Smooth muscle cell (in vitro differentiated cells): ENCODE measurements at regions not wholly inside any gene's neighbourhood (a gene's known extent, or its start where the extent isn't known, plus 50 kb on each side); places are given as distances from the start of the nearest gene placed in this dataset.

Source experiments
- DNase-seq: peaks from one replicate; lab custom pipeline; 2025; ENCODE audit not compliant: unreplicated experiment; lab: John Stamatoyannopoulos, UW
- H2AFZ ChIP-seq: fragments of 200-600 bp; sonication (generic); 2 replicates; pipeline ENCODE4 v1.6.0; 2016; ENCODE audit warnings: antibody characterized with exemption, low read depth, mild to moderate bottlenecking
- H3F3A ChIP-seq: fragments of 200-600 bp; sonication (generic); 2 replicates; pipeline ENCODE4 v1.6.0; 2017; ENCODE audit warnings: antibody characterized with exemption, low read depth
- H3K27ac ChIP-seq: fragments of 200-600 bp; sonication (generic); 2 replicates; pipeline ENCODE4 v1.5.1; 2016; ENCODE audit warnings: low read depth, mild to moderate bottlenecking
- H3K27me3 ChIP-seq: fragments of 200-600 bp; sonication (generic); 2 replicates; pipeline ENCODE4 v1.6.1; 2016; ENCODE audit warnings: low read depth, mild to moderate bottlenecking
- H3K36me3 ChIP-seq: fragments of 200-600 bp; sonication (generic); 2 replicates; pipeline ENCODE4 v1.5.1; 2016; ENCODE audit warnings: low read depth
- H3K4me1 ChIP-seq: fragments of 200-600 bp; sonication (generic); 2 replicates; pipeline ENCODE4 v1.5.1; 2016; ENCODE audit warnings: low read depth
- H3K4me2 ChIP-seq: fragments of 200-600 bp; sonication (generic); 2 replicates; pipeline ENCODE4 v1.6.0; 2016; ENCODE audit warnings: mild to moderate bottlenecking
- H3K4me3 ChIP-seq: fragments of 200-600 bp; sonication (generic); 2 replicates; pipeline ENCODE4 v1.5.1; 2016; ENCODE audit warnings: mild to moderate bottlenecking
- H3K79me2 ChIP-seq: fragments of 200-600 bp; sonication (generic); 2 replicates; pipeline ENCODE4 v1.6.0; 2016; ENCODE audit warnings: low read depth, mild to moderate bottlenecking
- H3K9ac ChIP-seq: fragments of 200-600 bp; sonication (generic); 2 replicates; pipeline ENCODE4 v1.6.0; 2016; ENCODE audit warnings: low read depth
- H3K9me3 ChIP-seq: fragments of 200-600 bp; sonication (generic); replicated peaks from 2 replicates; pipeline ENCODE4 v1.5.1; 2016; ENCODE audit warnings: low read depth
- H4K20me1 ChIP-seq: fragments of 200-600 bp; sonication (generic); 2 replicates; pipeline ENCODE4 v1.6.0; 2016; ENCODE audit warnings: low read depth
- CTCF ChIP-seq: fragments of 200-600 bp; sonication (generic); IDR thresholded peaks from 2 replicates; pipeline ENCODE4 v1.5.1; 2017; ENCODE audit warnings: borderline replicate concordance, mild to moderate bottlenecking, antibody characterized with exemption; ENCODE audit not compliant: insufficient read depth, poor library complexity, severe bottlenecking
- WGBS: methylation state at CpG from one replicate; pipeline ENCODE4 v1.1.7; 2016; ENCODE audit warnings: low lambda C conversion rate; 5-methylcytosine and 5-hydroxymethylcytosine counted together

- no peaks in the 10 kb centered on the region for H4K20me1 ChIP-seq
- H3K9me3 ChIP-seq: no peaks in the 10 kb centered on the region
- no peak overlapping the region for H3K9ac ChIP-seq
- H2AFZ ChIP-seq: no peak overlapping the region
- H3K79me2 ChIP-seq: no peaks in the 10 kb centered on the region
- H3K27ac ChIP-seq: no peak overlapping the region
- H3F3A ChIP-seq: no peaks in the 10 kb centered on the region
- no peaks in the 10 kb centered on the region for H3K4me1 ChIP-seq
- no peak for DNase-seq
- no peak for TF ChIP-seq CTCF
- WGBS: 88% methylated on average over 1 of the region's 1 CpG
- no peak overlapping the region for H3K4me3 ChIP-seq
- H3K27me3 ChIP-seq: no peaks in the 10 kb centered on the region
- no peak overlapping the region for H3K4me2 ChIP-seq
- no peaks in the 10 kb centered on the region for H3K36me3 ChIP-seq
Observed at GRCh38 chr2:200186002-200186401, 120.5 kb upstream of the SPATS2L start.

DNA sequence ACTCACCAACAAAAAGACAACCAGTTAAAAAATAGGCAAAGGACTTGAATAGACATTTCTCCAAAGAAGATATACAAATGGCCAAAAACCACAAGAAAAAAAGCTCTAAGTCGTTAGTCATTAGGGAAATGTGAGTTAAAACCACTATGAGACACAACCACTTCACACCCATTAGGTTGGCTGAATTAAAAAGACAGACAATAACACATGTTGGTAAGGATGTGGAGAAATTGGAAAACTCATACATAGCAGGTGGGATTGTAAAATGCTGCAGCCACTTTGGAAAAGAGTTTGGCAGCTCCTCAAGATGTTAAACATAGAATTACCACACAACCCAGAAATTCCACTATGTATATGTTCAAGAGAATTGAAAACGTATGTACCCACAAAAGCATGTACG, 117.6 kb upstream of the SPATS2L start:
- WGBS: 77% methylated on average over 3 of the region's 3 CpGs
- no peaks in the 10 kb centered on the region for H3K4me1 ChIP-seq

GRCh38 chr2:200189964-200190363, 116.5 kb upstream of the SPATS2L start:
- Histone ChIP-seq H3K79me2 (no peaks in the 10 kb centered on the region), H3K27ac (no peak overlapping the region), H3K9me3 (no peaks in the 10 kb centered on the region), H3K4me3 (no peak overlapping the region), H3F3A (no peaks in the 10 kb centered on the region), H3K4me1 (no peaks in the 10 kb centered on the region), H3K4me2 (peak overlapping the region; percentile 22), H2AFZ (no peak overlapping the region), H3K27me3 (no peaks in the 10 kb centered on the region), H4K20me1 (no peaks in the 10 kb centered on the region), H3K9ac (no peak overlapping the region), H3K36me3 (no peaks in the 10 kb centered on the region)
- no peak for TF ChIP-seq CTCF
- WGBS: 15% methylated on average over 2 of the region's 2 CpGs
- DNase-seq: no peak

More for the DNA sequence above, 117.6 kb upstream of the SPATS2L start:
- H3K4me2 ChIP-seq: no peak overlapping the region
- H3F3A ChIP-seq: no peaks in the 10 kb centered on the region
- no peak overlapping the region for H2AFZ ChIP-seq
- no peaks in the 10 kb centered on the region for H3K79me2 ChIP-seq
- H3K9ac ChIP-seq: no peak overlapping the region
- H3K27me3 ChIP-seq: no peaks in the 10 kb centered on the region
- H3K4me3 ChIP-seq: no peak overlapping the region
- no peaks in the 10 kb centered on the region for H3K9me3 ChIP-seq
- DNase-seq: no peak
- no peak overlapping the region for H3K27ac ChIP-seq
- H4K20me1 ChIP-seq: no peaks in the 10 kb centered on the region
- no peaks in the 10 kb centered on the region for H3K36me3 ChIP-seq
- TF ChIP-seq CTCF: no peak

DNA sequence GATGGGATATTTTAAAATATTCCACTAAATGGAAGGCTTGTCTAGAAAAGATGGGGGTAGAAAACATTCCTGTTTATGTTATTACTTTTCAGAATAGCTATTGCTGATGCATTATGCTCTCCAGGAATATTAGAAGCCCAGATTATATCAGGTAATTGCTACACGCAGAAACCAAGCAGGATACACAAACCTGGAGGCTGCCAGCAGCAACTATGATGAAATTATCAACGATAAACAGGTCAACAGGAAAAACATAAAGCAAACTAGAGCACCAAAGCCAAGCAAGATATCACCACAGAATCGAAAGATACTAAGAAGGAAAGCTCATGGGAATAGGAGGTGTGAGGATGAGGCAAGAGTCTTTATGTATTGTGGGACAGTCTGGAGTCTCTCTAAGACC, 113.2 kb upstream of the SPATS2L start:
- 76% methylated on average over 3 of the region's 3 CpGs for WGBS
- no peak for TF ChIP-seq CTCF
- no peaks in the 10 kb centered on the region for H3K27me3 ChIP-seq

More for the DNA sequence above, 113.2 kb upstream of the SPATS2L start:
- Histone ChIP-seq H4K20me1 (no peaks in the 10 kb centered on the region), H3K9ac (no peak overlapping the region), H2AFZ (no peak overlapping the region), H3K36me3 (no peaks in the 10 kb centered on the region), H3K27ac (no peak overlapping the region), H3F3A (no peaks in the 10 kb centered on the region), H3K4me2 (no peak overlapping the region), H3K4me1 (no peaks in the 10 kb centered on the region), H3K79me2 (no peaks in the 10 kb centered on the region), H3K9me3 (no peaks in the 10 kb centered on the region), H3K4me3 (no peak overlapping the region)
- DNase-seq: no peak
